ENCODE measurements at regions not wholly inside any gene's neighbourhood (a gene's known extent, or its start where the extent isn't known, plus 50 kb on each side); places are given as distances from the start of the nearest gene placed in this dataset.

DNA sequence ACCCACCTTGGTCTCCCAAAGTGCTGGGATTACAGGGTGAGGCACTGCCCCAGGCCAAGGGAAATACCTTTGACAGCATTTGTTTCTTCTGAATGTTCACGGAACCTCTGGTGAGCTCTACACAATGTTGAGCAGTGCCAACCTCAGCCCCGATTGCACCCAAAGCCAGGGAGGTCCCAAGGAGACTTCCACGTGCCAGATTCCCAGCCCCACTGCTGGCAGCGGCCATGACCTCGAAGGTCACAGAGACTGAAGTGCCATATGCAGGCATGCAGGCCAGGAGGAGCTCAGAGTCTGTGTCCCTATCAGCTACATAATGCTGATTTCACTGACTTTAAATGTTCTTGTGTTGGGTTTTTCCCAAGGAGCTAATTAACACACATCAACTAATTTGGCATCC, 226.4 kb upstream of the FOXF1 start:
- Histone ChIP-seq H3K4me3 (ENCODE audit: severe bottlenecking) (no peak overlapping the region), H3K27ac (ENCODE audit: poor library complexity, severe bottlenecking) (no peak overlapping the region), H3K27me3 (ENCODE audit: insufficient read depth, poor library complexity, severe bottlenecking) (peaks cover 85% of the 10 kb centered on the region), H3K4me1 (ENCODE audit: insufficient read depth, poor library complexity, severe bottlenecking) (no peaks in the 10 kb centered on the region), H3K9me3 (ENCODE audit: severe bottlenecking) (no peaks in the 10 kb centered on the region), H3K36me3 (ENCODE audit: low read depth) (no peaks in the 10 kb centered on the region)
- TF ChIP-seq, protein P1, sequence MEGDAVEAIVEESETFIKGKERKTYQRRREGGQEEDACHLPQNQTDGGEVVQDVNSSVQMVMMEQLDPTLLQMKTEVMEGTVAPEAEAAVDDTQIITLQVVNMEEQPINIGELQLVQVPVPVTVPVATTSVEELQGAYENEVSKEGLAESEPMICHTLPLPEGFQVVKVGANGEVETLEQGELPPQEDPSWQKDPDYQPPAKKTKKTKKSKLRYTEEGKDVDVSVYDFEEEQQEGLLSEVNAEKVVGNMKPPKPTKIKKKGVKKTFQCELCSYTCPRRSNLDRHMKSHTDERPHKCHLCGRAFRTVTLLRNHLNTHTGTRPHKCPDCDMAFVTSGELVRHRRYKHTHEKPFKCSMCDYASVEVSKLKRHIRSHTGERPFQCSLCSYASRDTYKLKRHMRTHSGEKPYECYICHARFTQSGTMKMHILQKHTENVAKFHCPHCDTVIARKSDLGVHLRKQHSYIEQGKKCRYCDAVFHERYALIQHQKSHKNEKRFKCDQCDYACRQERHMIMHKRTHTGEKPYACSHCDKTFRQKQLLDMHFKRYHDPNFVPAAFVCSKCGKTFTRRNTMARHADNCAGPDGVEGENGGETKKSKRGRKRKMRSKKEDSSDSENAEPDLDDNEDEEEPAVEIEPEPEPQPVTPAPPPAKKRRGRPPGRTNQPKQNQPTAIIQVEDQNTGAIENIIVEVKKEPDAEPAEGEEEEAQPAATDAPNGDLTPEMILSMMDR (IDR thresholded peaks at IDR 0.05; ENCODE audit: poor library complexity, severe bottlenecking): no peak
- ATAC-seq (ENCODE audit: low read depth) (no peak), DNase-seq (ENCODE audit: low spot score) (no peak)

DNA sequence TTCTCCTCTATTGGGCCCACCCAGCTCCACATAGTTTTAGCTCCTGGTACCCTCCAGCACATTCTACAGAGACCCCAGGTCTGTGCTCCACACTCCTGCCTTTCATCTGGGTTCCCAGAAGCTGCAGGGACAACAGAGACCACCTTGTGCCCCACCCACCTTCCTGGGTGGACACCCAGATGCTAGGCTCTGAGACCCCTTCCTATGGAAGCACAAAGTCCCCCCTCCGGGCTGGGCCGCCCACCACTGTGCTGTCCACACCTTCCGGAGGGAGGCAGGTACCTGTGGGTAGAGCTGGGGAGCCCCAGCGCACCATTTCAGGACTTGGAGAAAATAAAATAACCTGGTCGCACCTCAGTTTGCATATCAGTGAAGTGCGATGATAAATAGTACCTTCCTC, 224.9 kb upstream of the FOXF1 start:
- peaks cover 100% of the 10 kb centered on the region for H3K27me3 ChIP-seq (ENCODE audit: insufficient read depth, poor library complexity, severe bottlenecking)
- H3K4me1 ChIP-seq (ENCODE audit: insufficient read depth, poor library complexity, severe bottlenecking): no peaks in the 10 kb centered on the region
- no peak overlapping the region for H3K4me3 ChIP-seq (ENCODE audit: severe bottlenecking)
- H3K27ac ChIP-seq (ENCODE audit: poor library complexity, severe bottlenecking): no peak overlapping the region
- TF ChIP-seq, protein P1 (IDR thresholded peaks at IDR 0.05; ENCODE audit: poor library complexity, severe bottlenecking): no peak
- no peaks in the 10 kb centered on the region for H3K9me3 ChIP-seq (ENCODE audit: severe bottlenecking)
- ATAC-seq (ENCODE audit: low read depth) (no peak), DNase-seq (ENCODE audit: low spot score) (no peak)
- H3K36me3 ChIP-seq (ENCODE audit: low read depth): no peaks in the 10 kb centered on the region

DNA sequence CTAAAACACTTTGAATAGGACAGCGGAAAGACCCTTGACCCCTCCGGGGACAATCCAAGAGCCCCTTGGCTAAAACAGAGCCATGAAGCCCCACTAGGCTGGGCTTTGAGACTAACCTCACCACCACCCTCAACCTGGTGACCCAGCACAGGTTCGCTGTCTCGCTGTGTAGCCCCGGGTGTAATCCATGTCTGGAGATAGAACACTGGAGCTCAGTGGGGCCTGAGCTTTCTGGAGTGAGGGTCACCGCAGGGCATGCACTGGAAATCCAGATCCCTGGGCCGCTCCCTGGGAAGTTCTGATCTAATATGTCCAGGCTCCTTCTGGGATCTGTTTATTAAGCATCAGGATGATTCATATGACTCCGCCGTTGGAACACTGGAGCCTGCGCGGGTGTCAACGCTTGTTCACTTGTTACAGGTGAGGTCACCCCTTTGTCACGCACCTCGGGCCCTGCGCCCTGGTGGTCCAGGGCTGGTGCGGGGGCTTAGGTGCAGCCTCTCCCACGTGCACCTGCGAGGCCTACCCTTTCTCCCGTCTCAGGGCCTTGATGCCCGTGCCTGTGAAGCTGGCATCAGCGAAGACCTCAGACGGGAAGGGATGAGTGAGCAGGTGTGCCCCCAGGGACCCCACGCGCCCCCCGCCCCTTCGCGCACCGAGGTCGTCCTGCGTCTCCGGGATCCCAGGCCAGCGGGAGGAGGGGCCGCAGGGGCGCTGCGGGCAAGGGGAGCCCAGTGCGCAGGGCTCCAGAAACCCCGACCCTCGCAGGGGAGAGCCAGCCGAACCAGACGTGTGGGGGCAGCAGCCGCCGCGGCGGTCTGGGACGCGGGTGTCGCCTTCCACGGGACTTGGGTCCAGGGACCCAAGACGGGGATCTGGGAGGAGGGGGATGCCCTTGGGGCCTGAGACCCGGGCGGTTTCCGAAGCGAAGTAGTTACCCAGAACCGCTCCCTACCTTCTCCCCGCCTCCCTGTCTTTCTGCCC, 224.1 kb upstream of the FOXF1 start:
- Histone ChIP-seq H3K4me3 (ENCODE audit: severe bottlenecking) (no peak overlapping the region), H3K27me3 (ENCODE audit: insufficient read depth, poor library complexity, severe bottlenecking) (peaks cover 100% of the 10 kb centered on the region), H3K36me3 (ENCODE audit: low read depth) (no peaks in the 10 kb centered on the region), H3K9me3 (ENCODE audit: severe bottlenecking) (no peaks in the 10 kb centered on the region), H3K4me1 (ENCODE audit: insufficient read depth, poor library complexity, severe bottlenecking) (no peaks in the 10 kb centered on the region), H3K27ac (ENCODE audit: poor library complexity, severe bottlenecking) (no peak overlapping the region)
- DNase-seq (ENCODE audit: low spot score): no peak
- TF ChIP-seq, protein P1 (IDR thresholded peaks at IDR 0.05; ENCODE audit: poor library complexity, severe bottlenecking): no peak
- no peak for ATAC-seq (ENCODE audit: low read depth)

DNA sequence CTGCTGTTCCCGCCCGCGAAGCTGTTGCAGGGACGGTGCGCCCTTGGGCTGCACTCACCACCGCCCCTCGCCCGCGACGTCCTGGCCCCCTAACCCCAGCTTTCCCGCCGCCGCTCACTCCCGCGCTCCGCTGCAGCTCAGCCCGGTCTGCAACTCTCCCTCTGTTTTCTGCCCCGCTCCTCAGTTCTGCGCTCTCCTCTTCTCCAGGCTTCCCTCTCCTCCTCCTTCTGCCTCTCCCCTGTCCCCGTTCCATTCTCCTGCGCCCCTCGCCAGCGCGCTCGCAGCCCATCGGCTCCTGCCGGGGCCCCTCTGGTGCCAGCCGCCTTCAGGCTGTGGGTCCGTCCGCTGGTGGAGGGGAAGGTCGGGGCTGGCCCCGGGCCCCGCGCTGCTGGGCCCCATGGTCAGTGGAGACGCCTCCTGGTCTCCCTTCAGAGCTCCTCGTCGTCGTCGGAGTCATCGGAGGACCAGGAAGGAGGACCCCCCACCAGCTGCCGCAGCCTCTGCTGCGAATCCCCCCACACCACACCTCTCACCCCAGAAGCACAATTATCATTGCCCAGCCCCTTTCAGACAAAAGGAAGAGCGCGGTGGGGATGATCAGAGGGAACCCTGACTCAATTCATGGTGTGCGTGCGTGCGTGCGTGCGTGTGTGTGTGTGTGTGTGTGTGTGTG, 223.2 kb upstream of the FOXF1 start:
- Histone ChIP-seq H3K27me3 (ENCODE audit: insufficient read depth, poor library complexity, severe bottlenecking) (peaks cover 100% of the 10 kb centered on the region), H3K4me3 (ENCODE audit: severe bottlenecking) (no peak overlapping the region)

More for the DNA sequence above, 223.2 kb upstream of the FOXF1 start:
- ATAC-seq (ENCODE audit: low read depth): no peak
- Histone ChIP-seq H3K4me1 (ENCODE audit: insufficient read depth, poor library complexity, severe bottlenecking) (no peaks in the 10 kb centered on the region), H3K27ac (ENCODE audit: poor library complexity, severe bottlenecking) (no peak overlapping the region), H3K36me3 (ENCODE audit: low read depth) (no peaks in the 10 kb centered on the region), H3K9me3 (ENCODE audit: severe bottlenecking) (no peaks in the 10 kb centered on the region)
- DNase-seq (ENCODE audit: low spot score): no peak
- TF ChIP-seq, protein P1 (IDR thresholded peaks at IDR 0.05; ENCODE audit: poor library complexity, severe bottlenecking): no peak
